Brain pericyte (primary cell): ENCODE measurements at regions not wholly inside any gene's neighbourhood (a gene's known extent, or its start where the extent isn't known, plus 50 kb on each side); places are given as distances from the start of the nearest gene placed in this dataset.
"Not testable (repeated sequence)": the region's sequence is repeated elsewhere in the genome, so short reads cannot be mapped to it uniquely, and the experiment has no call there.

Source experiments
- DNase-seq: peaks from one replicate; pipeline ENCODE4 v3.0.0-alpha.2; 2012; ENCODE audit warnings: low read depth, low spot score

- DNase-seq = no peak
Observed at GRCh38 chr3:64438066-64438465, 212.8 kb upstream of the PRICKLE2 start.

GRCh38 chr3:64437131-64437530 is 211.9 kb upstream of the PRICKLE2 start:
- no peak for DNase-seq

DNA sequence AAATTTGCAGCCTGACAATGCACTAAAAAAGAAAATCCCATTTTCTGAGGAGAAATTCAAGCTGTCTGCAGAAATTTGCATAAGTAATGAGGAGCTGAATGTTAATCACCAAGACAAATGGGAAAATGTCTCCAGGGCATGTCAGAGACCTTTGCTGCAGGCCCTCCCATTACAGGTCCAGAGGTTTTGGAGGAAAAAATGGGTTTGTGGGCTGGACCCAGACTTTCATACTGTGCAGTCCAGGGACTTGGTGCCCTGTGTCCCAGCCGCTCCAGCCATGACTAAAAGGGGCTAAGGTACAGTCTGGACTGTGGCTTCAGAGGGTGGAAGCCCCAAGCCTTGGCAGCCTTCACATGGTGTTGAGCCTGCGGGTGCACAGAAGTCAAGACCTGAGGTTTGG is 209.8 kb upstream of the PRICKLE2 start:
- DNase-seq = not testable (repeated sequence)

DNA sequence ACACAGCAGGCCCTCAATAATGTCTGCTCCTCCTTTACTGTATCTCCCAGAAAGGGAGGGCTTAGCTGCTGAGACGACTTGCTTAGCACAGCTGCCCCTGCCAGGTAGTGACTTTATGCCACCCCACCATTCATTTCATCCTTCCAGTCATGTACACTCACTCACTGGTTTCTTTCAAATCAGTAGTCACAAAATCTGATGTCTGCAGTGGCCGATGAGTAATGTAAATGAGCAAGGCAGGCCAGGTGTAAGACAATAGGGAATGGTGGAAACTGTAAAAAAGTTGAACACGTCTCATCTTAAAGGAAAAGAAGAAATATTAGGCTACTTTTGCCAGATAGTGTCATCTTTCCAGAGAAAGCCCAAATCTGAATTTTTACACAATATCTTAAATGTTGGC is 207.6 kb upstream of the PRICKLE2 start:
- no peak for DNase-seq

GRCh38 chr3:64431526-64432091 is 206.3 kb upstream of the PRICKLE2 start:
- no peak for DNase-seq

DNA sequence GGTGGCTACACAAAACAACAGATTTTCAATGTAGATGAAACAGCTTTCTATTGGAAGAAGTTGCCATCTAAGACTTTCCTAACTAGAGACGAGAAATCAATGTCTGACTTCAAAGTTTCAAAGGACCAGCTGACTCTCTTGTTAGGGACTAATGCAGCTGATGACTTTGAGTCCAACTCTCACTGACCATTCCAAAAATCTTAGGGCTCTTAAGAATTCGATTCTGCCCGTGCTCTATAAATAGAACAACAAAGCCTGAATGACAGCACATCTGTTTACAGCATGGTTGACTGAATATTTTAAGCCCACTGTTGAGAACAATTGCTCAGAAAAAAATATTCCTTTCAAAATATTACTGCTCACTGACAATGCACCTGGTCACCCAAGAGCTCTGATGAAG is 202.4 kb upstream of the PRICKLE2 start:
- no peak for DNase-seq

DNA sequence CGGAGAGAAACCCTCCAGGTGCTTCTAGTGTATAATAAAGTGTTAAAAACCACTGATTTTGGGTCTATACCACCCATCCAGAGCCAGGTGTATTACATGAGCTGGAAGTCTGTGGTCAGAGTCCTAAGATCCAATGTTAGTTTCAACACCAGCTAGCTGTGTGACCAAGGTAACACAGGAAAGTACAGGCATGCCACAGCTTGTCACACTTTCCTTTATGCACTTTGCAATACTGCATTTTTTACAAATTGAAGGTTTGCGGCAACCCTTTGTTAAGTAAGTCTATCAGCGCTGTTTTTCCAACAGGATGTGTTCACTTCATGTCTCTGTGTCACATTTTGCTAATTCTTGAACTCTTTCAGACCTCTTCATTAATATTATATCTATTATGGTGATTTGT is 201.3 kb upstream of the PRICKLE2 start:
- DNase-seq = no peak

GRCh38 chr3:64422932-64423331 is 197.7 kb upstream of the PRICKLE2 start:
- DNase-seq = no peak

DNA sequence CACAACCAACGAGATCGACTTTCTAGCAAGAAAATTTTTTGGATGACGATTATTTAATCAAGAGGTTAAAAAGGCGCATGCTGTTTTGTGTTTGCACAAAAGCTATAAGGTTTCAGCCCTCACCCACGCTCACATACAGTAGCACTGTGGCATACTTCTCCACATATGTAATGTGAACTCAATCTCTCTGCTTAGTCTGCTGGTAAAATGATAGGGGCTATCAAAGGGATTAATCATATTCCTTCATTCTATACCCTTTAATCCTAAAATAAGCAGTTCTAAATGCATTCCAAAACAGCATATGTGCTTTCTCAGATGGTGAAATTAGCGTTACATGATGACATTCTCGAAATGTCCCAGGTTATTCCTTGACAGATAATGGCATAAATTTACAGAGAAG is 196.9 kb upstream of the PRICKLE2 start:
- no peak for DNase-seq

DNA sequence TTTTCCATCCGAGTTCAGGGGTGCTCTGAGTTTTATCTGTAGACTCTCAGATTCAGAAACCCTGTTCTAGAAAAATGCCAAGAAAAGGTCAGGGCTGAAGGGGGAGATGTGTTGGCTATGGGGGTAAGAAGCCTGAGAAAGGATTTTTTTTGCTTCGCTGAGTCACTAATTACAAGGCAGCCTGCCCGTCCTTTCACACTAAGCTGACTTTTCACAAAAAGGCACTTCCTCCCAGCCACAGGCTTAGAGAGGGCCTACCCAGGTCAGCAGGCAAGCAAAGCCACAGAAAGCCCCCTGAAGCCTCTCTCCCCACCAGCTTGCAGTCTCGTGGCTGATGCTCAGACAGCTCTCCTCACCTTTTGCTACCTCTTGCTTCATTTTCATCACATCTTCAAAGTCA is 192.6 kb upstream of the PRICKLE2 start:
- no peak for DNase-seq

DNA sequence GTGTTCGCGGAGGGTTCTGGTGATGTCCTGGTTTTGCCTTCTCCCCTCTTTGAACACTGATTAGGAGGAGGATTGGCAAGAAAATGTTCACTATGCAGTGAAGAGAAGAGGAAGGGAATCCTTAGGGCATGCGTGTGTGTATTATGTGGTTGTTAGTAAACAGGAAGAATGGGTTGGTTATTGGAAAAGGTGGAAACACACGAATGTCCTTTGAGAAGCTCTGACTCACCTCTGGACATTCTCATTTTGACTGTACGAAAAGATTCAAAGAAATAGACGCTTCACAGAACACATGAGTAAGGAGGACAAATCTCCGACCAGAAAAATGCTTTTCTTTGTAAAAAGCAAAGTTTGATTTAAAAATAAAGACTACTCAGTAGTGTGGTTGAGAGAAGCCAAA is 188.8 kb upstream of the PRICKLE2 start:
- DNase-seq = no peak

- DNase-seq = no peak
Observed at GRCh38 chr3:64411101-64411500, 185.8 kb upstream of the PRICKLE2 start.

DNA sequence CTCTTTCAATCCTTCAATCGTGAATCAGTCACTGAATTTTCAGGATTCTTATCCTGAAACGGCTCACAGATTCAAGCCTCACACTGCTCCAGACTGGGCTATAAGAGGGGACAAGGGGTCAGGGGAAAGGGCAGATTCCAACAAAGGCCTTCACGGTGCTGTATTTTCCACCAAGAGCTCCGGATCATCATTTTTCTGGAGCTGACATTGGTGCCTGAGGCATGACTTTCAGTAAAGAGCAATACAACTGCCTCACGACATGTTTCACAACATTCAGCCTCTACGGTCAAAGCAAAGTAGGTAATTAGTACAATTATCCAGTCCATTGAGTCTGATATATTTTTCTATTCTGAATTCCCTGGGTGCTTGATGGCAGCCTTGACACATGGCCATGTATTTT is 185.0 kb upstream of the PRICKLE2 start:
- no peak for DNase-seq

- DNase-seq = no peak
Observed at GRCh38 chr3:64408770-64409169, 183.5 kb upstream of the PRICKLE2 start.

- no peak for DNase-seq
Observed at GRCh38 chr3:64406271-64406670, 181.0 kb upstream of the PRICKLE2 start.

DNA sequence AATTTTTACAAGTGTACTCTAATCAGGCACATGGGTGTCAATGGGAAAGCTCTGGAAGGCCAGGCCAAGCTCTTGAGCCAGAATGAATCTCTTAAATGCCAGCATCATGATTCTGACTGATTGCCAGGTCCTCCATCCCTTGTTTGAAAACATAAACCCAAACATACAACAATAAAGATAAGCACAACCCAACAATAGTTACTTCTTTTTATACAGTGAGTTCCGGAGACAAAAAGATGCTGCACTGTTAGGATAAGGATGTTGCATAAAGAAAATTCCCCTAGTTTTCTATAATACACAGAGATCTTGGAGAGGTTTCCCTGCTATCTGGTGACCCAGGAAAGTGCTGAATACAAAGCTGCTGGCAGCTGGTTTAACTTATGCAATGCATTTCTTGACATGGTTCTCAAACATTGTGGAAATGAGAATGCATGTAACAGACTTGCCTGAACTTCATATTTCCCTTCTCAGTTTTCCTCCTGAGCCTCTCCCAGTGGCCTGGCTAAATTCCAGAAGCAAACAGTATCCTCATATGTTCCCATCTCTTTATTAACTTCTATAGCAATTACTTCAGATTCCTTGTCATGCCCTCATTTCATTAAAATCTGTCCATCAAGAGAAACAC is 180.1 kb upstream of the PRICKLE2 start:
- DNase-seq = no peak

GRCh38 chr3:64400706-64401105 is 175.4 kb upstream of the PRICKLE2 start:
- no peak for DNase-seq

- peak; percentile 42 for DNase-seq
Observed at GRCh38 chr3:64399205-64399800, 174.0 kb upstream of the PRICKLE2 start.

DNA sequence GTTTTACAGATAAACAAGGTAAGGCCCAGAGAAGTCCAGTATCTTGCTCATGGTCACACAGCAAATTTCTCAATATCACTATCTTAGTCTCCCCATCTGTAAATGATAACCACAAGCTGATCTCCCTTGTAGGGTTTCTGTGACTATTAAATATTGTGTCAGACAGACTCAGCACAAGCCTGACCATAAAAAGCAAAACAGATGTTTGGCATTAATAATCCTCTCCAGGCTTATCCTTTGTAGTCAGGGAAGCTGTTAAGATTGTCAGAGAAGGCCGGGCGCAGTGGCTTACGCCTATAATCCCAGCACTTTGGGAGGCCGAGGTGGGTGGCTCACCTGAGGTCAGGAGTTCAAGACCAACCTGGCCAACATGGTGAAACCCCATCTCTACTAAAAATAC is 173.2 kb upstream of the PRICKLE2 start:
- DNase-seq = no peak

GRCh38 chr3:64398006-64398405 is 172.7 kb upstream of the PRICKLE2 start:
- no peak for DNase-seq

DNA sequence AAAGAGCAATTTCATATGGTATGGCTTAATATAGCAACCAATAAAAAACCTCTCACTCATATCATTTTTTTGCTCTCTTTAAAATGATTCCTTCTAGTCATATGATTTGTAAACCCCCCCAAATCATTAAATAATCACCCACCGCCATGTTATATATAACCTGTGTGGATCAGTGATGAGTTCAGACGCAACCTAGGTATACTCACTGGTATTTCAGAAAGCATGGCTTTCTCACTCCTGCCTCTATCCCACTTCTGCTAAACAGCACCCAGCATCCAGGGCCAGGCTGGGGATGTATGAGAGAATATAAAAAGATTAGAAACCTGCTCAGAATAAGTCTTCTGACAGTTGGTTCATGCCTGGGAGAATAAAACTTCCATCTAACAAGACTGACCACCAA is 172.3 kb upstream of the PRICKLE2 start:
- no peak for DNase-seq

- DNase-seq = no peak
Observed at GRCh38 chr3:64395490-64395889, 170.2 kb upstream of the PRICKLE2 start.

- no peak for DNase-seq
Observed at GRCh38 chr3:64393193-64393592, 167.9 kb upstream of the PRICKLE2 start.

- DNase-seq = no peak
Observed at GRCh38 chr3:64392001-64392400, 166.7 kb upstream of the PRICKLE2 start.
